ENCODE measurements at regions not wholly inside any gene's neighbourhood (a gene's known extent, or its start where the extent isn't known, plus 50 kb on each side); places are given as distances from the start of the nearest gene placed in this dataset.

DNA sequence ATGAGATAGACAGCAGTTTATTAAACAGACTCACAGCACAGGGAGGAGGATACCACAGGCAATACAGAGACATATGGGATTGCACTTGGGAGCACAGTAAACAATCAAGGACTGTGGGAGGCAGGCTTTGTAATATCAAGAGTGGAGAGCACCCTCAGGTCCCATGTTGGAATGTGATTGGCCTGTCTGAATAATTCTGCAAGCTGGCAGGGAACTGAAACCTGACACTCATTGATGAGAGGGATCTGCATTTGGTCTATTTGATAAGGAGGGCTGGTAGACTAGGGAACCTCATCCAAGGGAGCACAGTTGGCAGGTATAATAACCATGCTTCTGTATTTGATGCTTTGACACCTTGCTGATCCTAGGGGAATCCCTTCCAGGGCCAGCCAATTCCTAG, 69.9 kb upstream of the PRMT6 start:
- no peak overlapping the region for H3K4me3 ChIP-seq (replicated peaks; ENCODE audit: insufficient read depth, low read length)
- H3K27me3 ChIP-seq (ENCODE audit: insufficient read depth, poor library complexity, severe bottlenecking), result no peaks in the 10 kb centered on the region
- DNase-seq (ENCODE audit: low read depth in 1 of 2, low spot score in 1 of 2), result no peak
- H3K27ac ChIP-seq (replicated peaks), result no peak overlapping the region
- TF ChIP-seq SPI1 (IDR thresholded peaks at IDR 0.05; ENCODE audit: borderline replicate concordance, low read depth) (no peak), GABPA (IDR thresholded peaks at IDR 0.05; ENCODE audit: low read depth) (no peak), POLR2AphosphoS5 (IDR thresholded peaks at IDR 0.05; ENCODE audit: low read depth) (no peak)
- TF ChIP-seq, protein P1, sequence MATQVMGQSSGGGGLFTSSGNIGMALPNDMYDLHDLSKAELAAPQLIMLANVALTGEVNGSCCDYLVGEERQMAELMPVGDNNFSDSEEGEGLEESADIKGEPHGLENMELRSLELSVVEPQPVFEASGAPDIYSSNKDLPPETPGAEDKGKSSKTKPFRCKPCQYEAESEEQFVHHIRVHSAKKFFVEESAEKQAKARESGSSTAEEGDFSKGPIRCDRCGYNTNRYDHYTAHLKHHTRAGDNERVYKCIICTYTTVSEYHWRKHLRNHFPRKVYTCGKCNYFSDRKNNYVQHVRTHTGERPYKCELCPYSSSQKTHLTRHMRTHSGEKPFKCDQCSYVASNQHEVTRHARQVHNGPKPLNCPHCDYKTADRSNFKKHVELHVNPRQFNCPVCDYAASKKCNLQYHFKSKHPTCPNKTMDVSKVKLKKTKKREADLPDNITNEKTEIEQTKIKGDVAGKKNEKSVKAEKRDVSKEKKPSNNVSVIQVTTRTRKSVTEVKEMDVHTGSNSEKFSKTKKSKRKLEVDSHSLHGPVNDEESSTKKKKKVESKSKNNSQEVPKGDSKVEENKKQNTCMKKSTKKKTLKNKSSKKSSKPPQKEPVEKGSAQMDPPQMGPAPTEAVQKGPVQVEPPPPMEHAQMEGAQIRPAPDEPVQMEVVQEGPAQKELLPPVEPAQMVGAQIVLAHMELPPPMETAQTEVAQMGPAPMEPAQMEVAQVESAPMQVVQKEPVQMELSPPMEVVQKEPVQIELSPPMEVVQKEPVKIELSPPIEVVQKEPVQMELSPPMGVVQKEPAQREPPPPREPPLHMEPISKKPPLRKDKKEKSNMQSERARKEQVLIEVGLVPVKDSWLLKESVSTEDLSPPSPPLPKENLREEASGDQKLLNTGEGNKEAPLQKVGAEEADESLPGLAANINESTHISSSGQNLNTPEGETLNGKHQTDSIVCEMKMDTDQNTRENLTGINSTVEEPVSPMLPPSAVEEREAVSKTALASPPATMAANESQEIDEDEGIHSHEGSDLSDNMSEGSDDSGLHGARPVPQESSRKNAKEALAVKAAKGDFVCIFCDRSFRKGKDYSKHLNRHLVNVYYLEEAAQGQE (IDR thresholded peaks at IDR 0.05; ENCODE audit: insufficient replicate concordance, low read depth), result no peak
- TF ChIP-seq, protein P2, sequence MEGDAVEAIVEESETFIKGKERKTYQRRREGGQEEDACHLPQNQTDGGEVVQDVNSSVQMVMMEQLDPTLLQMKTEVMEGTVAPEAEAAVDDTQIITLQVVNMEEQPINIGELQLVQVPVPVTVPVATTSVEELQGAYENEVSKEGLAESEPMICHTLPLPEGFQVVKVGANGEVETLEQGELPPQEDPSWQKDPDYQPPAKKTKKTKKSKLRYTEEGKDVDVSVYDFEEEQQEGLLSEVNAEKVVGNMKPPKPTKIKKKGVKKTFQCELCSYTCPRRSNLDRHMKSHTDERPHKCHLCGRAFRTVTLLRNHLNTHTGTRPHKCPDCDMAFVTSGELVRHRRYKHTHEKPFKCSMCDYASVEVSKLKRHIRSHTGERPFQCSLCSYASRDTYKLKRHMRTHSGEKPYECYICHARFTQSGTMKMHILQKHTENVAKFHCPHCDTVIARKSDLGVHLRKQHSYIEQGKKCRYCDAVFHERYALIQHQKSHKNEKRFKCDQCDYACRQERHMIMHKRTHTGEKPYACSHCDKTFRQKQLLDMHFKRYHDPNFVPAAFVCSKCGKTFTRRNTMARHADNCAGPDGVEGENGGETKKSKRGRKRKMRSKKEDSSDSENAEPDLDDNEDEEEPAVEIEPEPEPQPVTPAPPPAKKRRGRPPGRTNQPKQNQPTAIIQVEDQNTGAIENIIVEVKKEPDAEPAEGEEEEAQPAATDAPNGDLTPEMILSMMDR (IDR thresholded peaks at IDR 0.05; ENCODE audit: insufficient read depth, low read length), result no peak

DNA sequence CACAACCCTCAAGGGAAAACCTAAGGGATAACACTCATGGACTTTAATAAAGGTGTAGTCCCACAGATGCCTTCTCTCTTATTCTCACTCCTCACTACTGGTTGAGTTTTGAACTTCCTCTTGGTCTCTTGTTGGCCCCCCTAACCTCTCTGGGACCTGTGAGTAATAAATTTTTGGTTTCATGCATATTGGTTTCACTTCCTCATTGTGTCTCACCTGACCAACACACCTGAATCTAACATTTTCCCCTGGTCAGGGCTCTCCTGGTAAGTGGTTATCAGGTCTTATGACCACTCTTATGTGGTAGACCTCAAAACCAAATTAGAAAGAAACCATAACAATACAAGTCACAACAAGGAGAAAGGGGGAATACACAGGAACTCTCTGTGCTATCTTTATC, 60.5 kb upstream of the PRMT6 start:
- no peaks in the 10 kb centered on the region for H3K27me3 ChIP-seq (ENCODE audit: insufficient read depth, poor library complexity, severe bottlenecking)
- DNase-seq (ENCODE audit: low read depth in 1 of 2, low spot score in 1 of 2), result no peak
- TF ChIP-seq SPI1 (IDR thresholded peaks at IDR 0.05; ENCODE audit: borderline replicate concordance, low read depth) (no peak), GABPA (IDR thresholded peaks at IDR 0.05; ENCODE audit: low read depth) (no peak), POLR2AphosphoS5 (IDR thresholded peaks at IDR 0.05; ENCODE audit: low read depth) (no peak)
- TF ChIP-seq, protein P2 (IDR thresholded peaks at IDR 0.05; ENCODE audit: insufficient read depth, low read length), result no peak
- TF ChIP-seq, protein P1 (IDR thresholded peaks at IDR 0.05; ENCODE audit: insufficient replicate concordance, low read depth), result no peak
- H3K27ac ChIP-seq (replicated peaks), result no peak overlapping the region
- H3K4me3 ChIP-seq (replicated peaks; ENCODE audit: insufficient read depth, low read length), result no peak overlapping the region

DNA sequence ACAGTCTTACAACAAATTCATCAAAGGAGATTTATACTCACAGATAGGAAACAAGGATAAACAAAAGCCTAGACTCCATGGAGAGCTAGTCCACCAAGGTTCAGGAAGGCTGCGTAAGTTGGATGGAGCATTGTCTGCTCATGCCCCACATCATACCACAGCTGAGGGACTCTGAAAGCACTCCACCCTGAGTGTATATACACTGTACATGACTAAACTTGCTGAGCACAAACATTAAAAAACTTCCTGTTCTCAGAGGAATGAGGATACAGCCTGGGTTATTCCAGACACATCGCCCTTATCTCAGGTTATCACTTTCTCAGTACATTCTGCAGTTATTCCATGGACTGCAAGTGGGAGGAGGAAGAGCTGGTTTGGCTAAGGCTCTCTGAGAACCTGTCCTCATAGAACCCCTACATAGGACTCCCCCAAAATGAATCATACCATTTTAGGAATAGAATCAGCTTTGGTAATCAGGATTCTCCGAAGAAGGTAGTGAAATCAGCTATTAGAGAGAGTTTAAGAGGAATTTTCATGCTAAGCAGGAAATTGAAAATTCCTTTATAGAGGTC, 58.0 kb upstream of the PRMT6 start:
- no peaks in the 10 kb centered on the region for H3K27me3 ChIP-seq (ENCODE audit: insufficient read depth, poor library complexity, severe bottlenecking)
- DNase-seq (ENCODE audit: low read depth in 1 of 2, low spot score in 1 of 2), result no peak
- H3K27ac ChIP-seq (replicated peaks), result no peak overlapping the region
- TF ChIP-seq, protein P1 (IDR thresholded peaks at IDR 0.05; ENCODE audit: insufficient replicate concordance, low read depth), result no peak
- TF ChIP-seq, protein P2 (IDR thresholded peaks at IDR 0.05; ENCODE audit: insufficient read depth, low read length), result no peak
- no peak for TF ChIP-seq SPI1 (IDR thresholded peaks at IDR 0.05; ENCODE audit: borderline replicate concordance, low read depth)
- TF ChIP-seq GABPA (IDR thresholded peaks at IDR 0.05; ENCODE audit: low read depth), result no peak
- no peak for TF ChIP-seq POLR2AphosphoS5 (IDR thresholded peaks at IDR 0.05; ENCODE audit: low read depth)
- H3K4me3 ChIP-seq (replicated peaks; ENCODE audit: insufficient read depth, low read length), result no peak overlapping the region
